ELF-1 (cell line): ENCODE measurements at regions not wholly inside any gene's neighbourhood (a gene's known extent, or its start where the extent isn't known, plus 50 kb on each side); places are given as distances from the start of the nearest gene placed in this dataset.

ENCODE experiments used
- DNase-seq: peaks from one replicate; pipeline ENCODE4 v3.0.0-alpha.2; 2016; ENCODE audit warnings: low read depth, low spot score

- no peak for DNase-seq
These were observed 631.0 kb upstream of the ALCAM start for GRCh38 chr3:104735691-104736090.

GRCh38 chr3:104738271-104738670 lies 628.4 kb upstream of the ALCAM start:
- no peak for DNase-seq

- DNase-seq = no peak
These were observed 625.8 kb upstream of the ALCAM start for GRCh38 chr3:104740874-104741379.

- DNase-seq = no peak
These were observed 624.7 kb upstream of the ALCAM start for GRCh38 chr3:104742044-104742443.

- DNase-seq = no peak
These were observed 621.4 kb upstream of the ALCAM start for GRCh38 chr3:104745313-104745712.

GRCh38 chr3:104746056-104746455 lies 620.7 kb upstream of the ALCAM start:
- DNase-seq = no peak

GRCh38 chr3:104750581-104750980 lies 616.1 kb upstream of the ALCAM start:
- no peak for DNase-seq

- DNase-seq = no peak
These were observed 610.9 kb upstream of the ALCAM start for GRCh38 chr3:104755791-104756190.

GRCh38 chr3:104763007-104763406 lies 603.7 kb upstream of the ALCAM start:
- DNase-seq = peak; percentile 5

- no peak for DNase-seq
These were observed 602.2 kb upstream of the ALCAM start for GRCh38 chr3:104764496-104764895.

GRCh38 chr3:104768886-104769285 lies 597.8 kb upstream of the ALCAM start:
- no peak for DNase-seq

- no peak for DNase-seq
These were observed 587.4 kb upstream of the ALCAM start for GRCh38 chr3:104779324-104779723.

GRCh38 chr3:104781112-104781511 lies 585.6 kb upstream of the ALCAM start:
- no peak for DNase-seq

- no peak for DNase-seq
These were observed 580.8 kb upstream of the ALCAM start for GRCh38 chr3:104785947-104786346.

- no peak for DNase-seq
These were observed 579.4 kb upstream of the ALCAM start for GRCh38 chr3:104787306-104787705.

- DNase-seq = no peak
These were observed 577.9 kb upstream of the ALCAM start for GRCh38 chr3:104788807-104789206.

GRCh38 chr3:104791331-104791730 lies 575.4 kb upstream of the ALCAM start:
- no peak for DNase-seq

GRCh38 chr3:104796556-104796955 lies 570.2 kb upstream of the ALCAM start:
- DNase-seq = no peak

GRCh38 chr3:104805042-104805441 lies 561.7 kb upstream of the ALCAM start:
- DNase-seq = no peak

- DNase-seq = no peak
These were observed 561.2 kb upstream of the ALCAM start for GRCh38 chr3:104805508-104805907.

- DNase-seq = no peak
These were observed 555.8 kb upstream of the ALCAM start for GRCh38 chr3:104810896-104811295.

GRCh38 chr3:104816008-104816407 lies 550.7 kb upstream of the ALCAM start:
- no peak for DNase-seq

- no peak for DNase-seq
These were observed 550.0 kb upstream of the ALCAM start for GRCh38 chr3:104816716-104817115.

- DNase-seq = no peak
These were observed 547.4 kb upstream of the ALCAM start for GRCh38 chr3:104819333-104819732.
